Inflammatory macrophage treated with lipopolysaccharide for 4 hours (primary cell): ENCODE measurements at regions not wholly inside any gene's neighbourhood (a gene's known extent, or its start where the extent isn't known, plus 50 kb on each side); places are given as distances from the start of the nearest gene placed in this dataset.
A peak's percentile ranks its signal among the peaks of the same experiment; 100 is the strongest.
"Not testable (repeated sequence)": the region's sequence is repeated elsewhere in the genome, so short reads cannot be mapped to it uniquely, and the experiment has no call there.

Experiments used
- DNase-seq: peaks from one replicate; pipeline ENCODE4 v3.0.0-alpha.2; 2020

DNA sequence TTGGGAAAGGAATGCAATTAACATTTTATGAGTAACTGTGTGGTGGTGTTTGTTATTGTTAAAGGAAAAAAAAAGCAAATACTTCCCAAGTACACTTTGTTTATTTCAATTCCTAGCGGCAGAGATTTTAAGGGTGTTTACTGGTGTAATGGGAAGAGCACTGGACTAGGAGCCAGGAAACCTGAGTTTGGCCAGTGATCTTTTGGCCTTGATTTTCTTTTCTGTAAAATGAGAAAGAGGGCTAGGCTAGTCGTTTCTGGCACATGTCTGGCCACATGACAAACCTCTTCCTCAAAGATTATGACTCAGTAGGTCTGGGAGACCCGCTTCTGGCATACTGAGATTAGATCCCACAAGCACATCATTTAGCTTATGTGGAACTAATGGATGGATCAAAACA lies 428.1 kb upstream of the NOX3 start:
- no peak for DNase-seq

GRCh38 chr6:155883334-155883731 lies 427.7 kb upstream of the NOX3 start:
- no peak for DNase-seq

DNA sequence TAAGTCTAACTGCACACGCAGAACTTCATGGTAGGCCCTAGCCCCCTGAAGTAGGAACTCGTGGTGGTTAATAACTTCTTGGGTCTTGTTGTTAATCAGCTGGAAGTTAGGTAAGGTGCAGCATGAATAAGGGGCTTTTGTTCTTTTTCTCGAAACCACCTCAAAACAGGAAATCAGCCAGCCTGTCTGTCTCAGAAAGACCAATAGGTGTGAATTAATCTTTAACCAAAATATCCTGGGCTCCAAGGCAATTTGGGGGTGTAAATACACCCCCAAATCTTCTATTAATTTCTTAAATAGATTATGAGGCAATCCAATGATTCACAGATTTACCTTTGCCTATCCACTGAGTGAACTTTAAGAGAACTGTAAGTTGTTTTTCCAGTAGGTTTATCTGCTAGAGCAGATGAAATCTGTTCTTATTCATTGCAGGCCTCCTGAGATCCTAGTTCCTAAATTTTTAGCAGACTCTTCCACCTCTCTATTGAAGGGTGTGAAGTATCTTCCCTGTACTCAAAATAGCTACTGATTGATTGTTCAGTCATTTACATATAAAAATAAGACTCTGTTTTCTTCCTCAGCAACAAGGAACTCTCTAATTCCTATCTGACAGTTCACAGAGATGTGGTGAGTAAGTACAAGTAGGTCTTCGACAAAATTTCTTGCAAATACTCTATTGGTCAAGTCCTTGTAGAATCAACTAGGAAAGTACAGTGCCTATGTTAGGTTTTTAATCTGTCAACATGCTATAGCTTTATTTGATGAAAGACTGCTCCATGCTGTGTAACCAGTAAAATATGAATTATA lies 427.1 kb upstream of the NOX3 start:
- no peak for DNase-seq

DNA sequence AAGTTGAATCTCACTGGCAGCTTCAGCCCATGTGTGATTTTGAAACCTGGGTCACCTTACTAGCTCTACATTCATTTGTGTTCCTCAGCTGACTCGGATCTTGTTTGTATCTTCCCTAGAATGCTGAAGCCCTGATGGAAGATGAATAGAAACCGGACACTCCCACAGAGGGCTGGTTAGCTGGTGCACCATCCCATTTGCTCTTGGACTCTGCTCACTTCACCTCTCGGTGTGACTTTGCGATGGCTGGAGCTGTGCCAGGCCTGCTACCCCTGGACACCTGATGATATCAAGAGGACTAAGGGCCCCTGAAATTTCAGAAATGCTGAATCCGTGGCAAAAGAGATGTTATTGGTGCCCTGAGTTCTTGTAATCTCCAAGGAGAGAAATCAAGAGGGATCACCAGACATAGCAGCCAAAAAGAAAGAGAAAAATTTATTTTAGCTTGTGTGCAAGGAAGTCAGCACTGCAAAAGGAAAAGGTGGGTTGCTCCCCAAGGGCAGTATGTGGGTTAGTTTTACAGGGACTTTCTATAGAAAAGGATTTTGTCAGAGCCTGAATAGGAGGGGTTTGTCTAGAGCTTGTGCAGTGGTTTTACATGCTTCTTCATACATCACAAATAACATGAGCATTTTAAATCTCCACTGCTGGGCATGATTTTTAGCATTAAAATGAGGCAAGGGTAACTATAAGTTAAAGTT lies 426.3 kb upstream of the NOX3 start:
- no peak for DNase-seq

DNA sequence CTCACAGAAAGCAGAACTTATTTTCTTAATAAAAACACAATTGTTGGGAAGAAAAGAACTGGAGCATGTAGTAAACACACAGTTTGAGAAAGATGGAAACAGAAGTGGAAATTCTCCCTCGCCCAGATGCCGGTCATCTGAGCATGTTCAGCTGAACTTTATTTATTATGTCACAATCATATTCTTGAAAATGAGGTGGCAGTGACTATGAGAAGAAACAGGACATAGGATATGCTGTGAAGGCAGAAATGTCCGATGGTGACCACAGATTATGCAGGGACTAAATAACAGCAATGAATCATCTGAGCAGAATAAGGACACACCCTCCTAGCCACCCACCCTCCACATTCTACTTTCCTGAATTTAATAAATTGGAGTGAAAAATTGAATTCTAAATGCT lies 425.3 kb upstream of the NOX3 start:
- DNase-seq = peak; percentile 67

DNA sequence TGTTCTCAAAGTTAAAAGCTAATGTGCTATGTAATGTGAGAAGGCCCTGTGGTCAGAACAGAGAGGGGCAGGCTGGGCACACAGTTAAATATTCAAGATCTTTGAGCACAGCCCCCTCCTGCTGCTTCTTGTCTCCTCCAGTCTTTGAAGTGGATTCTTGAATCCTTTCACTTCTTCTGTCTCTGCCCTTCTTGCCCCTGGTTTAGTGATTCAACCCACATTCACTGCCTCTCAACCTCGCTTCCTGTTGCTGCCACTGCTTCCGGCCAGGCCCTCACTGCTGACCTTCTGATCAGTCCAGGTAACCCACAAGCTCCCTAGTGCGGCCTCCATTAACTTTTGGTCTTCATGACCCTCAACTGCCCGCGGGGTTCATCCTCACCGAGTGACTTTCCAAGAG lies 417.3 kb upstream of the NOX3 start:
- no peak for DNase-seq

- no peak for DNase-seq
Observed at GRCh38 chr6:155867682-155868081, 412.0 kb upstream of the NOX3 start.

GRCh38 chr6:155866676-155867390 lies 411.2 kb upstream of the NOX3 start:
- DNase-seq = not testable (repeated sequence)

GRCh38 chr6:155861821-155862220 lies 406.2 kb upstream of the NOX3 start:
- no peak for DNase-seq

- DNase-seq = not testable (repeated sequence)
Observed at GRCh38 chr6:155858906-155859305, 403.3 kb upstream of the NOX3 start.

DNA sequence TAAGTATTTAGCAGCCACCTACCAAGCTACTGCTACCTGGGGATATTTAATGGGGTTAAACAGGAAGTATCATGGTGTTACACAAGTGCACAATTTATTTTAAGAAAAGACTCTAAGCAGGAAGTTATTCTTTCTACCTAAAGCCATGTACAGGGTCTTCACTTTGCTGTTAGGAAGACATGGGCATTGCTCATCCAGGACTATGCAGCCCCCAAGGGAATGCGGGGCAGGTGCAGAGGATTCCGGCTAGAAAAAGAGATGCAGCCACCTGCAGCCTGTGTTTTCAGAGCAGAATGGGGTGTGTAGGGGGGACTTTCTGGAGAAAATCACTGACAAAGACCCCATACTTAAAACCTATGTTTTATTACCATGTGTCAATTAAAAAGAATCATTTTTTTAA lies 399.1 kb upstream of the NOX3 start:
- DNase-seq = no peak

GRCh38 chr6:155853011-155853410 lies 397.4 kb upstream of the NOX3 start:
- DNase-seq = no peak

- DNase-seq = peak; percentile 39
Observed at GRCh38 chr6:155850408-155850841, 394.8 kb upstream of the NOX3 start.

GRCh38 chr6:155847711-155848110 lies 392.1 kb upstream of the NOX3 start:
- no peak for DNase-seq

DNA sequence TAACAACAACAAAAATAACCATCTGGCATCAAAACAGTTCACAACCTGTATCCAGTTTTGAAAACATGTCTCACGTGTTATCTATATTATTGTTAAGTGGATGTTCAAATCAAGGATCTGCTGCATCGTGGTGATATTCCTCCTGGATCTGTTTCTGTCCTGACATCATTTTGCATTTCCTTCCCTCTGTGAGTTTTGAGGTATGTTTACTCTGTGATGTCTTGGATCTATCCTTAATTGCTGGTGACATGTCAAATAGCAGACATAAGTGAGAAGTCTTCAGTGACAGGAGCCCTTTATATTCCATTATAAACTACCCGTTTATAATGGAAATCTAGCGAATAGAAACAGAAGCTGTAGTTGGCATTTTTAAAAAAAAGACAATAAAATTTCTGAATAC lies 381.8 kb upstream of the NOX3 start:
- DNase-seq = no peak

DNA sequence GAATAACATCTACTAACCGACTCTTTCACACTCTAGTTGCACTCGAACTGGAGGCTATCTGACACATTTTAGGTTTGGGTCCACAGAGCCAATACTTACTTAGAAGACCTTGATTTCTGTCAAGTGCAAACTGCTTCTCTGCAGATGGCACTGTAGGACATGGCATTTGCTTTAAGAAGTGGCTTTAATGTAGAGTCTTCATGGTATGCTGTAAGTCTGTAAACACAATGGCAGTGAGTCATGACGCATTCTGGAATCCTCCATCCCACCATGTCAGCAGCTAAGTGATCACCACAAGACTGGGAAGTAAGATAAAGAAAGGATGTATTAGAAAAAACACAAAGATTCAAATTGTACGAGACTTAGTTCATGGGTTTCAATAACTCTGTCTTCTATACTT lies 377.0 kb upstream of the NOX3 start:
- no peak for DNase-seq

DNA sequence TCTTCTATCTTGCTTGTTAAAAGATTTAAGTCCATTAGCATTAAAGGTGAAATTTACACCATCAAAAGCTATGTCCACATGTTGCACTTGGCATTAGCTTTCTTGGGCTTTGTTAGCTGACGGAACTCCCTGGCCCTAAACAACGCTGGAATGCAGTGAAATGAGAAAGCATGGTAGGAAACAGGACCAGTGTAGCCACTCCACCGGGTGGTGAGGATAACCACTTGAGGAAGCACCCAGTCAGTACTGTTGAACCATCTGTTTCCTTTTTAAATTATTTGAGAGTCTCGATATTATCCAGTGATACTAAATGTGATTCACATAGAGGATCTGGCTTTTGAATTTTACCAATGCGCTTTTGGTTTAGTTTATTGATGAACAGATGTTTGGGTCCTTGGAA lies 374.9 kb upstream of the NOX3 start:
- no peak for DNase-seq

- DNase-seq = no peak
Observed at GRCh38 chr6:155829646-155830045, 374.0 kb upstream of the NOX3 start.

GRCh38 chr6:155828989-155829388 lies 373.4 kb upstream of the NOX3 start:
- no peak for DNase-seq

- DNase-seq = no peak
Observed at GRCh38 chr6:155818698-155819097, 363.1 kb upstream of the NOX3 start.

GRCh38 chr6:155813548-155813947 lies 357.9 kb upstream of the NOX3 start:
- no peak for DNase-seq

DNA sequence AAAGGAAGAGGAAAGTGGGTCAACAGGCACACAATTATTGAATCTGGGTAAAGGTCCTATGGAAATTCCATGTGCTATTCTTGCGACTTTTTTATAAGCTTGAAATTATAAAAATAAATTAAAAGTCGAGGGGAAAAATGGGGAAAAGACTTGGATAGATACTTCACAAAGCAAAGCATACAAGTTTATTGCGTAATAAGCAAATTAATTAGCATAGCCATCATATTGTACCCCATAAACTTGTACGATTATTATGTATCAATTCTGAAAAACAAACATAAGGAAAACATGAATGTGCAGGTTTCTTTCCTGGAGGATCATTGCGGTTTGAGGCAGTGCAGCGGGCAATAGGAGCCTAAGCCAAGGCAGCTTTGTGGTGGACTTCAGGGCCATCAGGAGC lies 351.6 kb upstream of the NOX3 start:
- DNase-seq = no peak

DNA sequence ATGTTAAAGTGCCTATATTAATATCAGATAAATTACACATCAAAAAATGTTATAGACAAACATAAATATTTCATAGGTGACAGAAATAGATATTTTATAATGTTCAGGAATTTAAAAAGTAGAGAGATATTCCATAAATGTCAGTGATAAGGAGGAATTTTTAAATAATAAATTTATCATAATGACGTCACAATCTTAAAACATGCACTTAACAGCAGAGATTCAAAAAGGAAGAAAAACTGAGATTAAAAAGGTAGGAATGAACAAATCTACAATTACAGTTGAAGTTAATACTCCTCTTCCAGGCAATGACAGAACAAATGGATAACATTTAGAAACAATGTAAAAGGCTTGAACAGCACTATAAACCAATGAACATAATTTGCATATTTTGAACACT lies 345.4 kb upstream of the NOX3 start:
- DNase-seq = no peak

DNA sequence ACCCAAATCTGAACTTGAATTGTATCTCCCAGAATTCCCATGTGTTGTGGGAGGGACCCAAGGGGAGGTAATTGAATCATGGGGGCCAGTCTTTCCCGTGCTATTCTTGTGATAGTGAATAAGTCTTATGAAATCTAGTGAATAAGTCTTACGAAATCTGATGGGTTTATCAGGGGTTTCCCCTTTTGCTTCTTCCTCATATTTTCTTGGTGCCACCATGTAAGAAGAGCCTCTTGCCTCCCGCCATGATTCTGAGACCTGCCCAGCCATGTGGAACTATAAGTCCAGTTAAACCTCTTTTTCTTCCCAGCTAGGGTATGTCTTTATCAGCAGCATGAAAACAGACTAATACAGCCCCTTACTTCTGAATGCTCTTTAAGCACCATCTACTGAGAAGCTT lies 343.2 kb upstream of the NOX3 start:
- peak; percentile 37 for DNase-seq
